ENCODE measurements at regions not wholly inside any gene's neighbourhood (a gene's known extent, or its start where the extent isn't known, plus 50 kb on each side); places are given as distances from the start of the nearest gene placed in this dataset.

GRCh38 chr5:20088361-20088760, 100.4 kb upstream of the CDH18 start:
- in situ Hi-C loops (cut with HindIII; ENCODE audit: low pct_ligation_motif_present, low sequenced_read_pairs), result no loop called here
- no peaks in the 10 kb centered on the region for H3K36me3 ChIP-seq (replicated peaks)
- H3K4me3 ChIP-seq (ENCODE audit: low read depth, low read length), result no peak overlapping the region
- no peak for DNase-seq
- no peak overlapping the region for H3K27ac ChIP-seq
- H3K27me3 ChIP-seq (replicated peaks), result no peaks in the 10 kb centered on the region
- TF ChIP-seq CTCF (IDR thresholded peaks at IDR 0.05; ENCODE audit: low read depth, low read length, missing control alignments), result no peak

- in situ Hi-C loops (cut with HindIII; ENCODE audit: low pct_ligation_motif_present, low sequenced_read_pairs), result no loop called here
Measured at GRCh38 chr5:20087299-20087698, 99.3 kb upstream of the CDH18 start.

GRCh38 chr5:20077186-20077585, 89.2 kb upstream of the CDH18 start:
- H3K4me3 ChIP-seq (ENCODE audit: low read depth, low read length), result no peak overlapping the region
- no peaks in the 10 kb centered on the region for H3K27me3 ChIP-seq (replicated peaks)
- no peak for TF ChIP-seq CTCF (IDR thresholded peaks at IDR 0.05; ENCODE audit: low read depth, low read length, missing control alignments)
- no peaks in the 10 kb centered on the region for H3K36me3 ChIP-seq (replicated peaks)
- no peak for DNase-seq
- H3K27ac ChIP-seq, result no peak overlapping the region
- in situ Hi-C loops (cut with HindIII; ENCODE audit: low pct_ligation_motif_present, low sequenced_read_pairs), result no loop called here

More at GRCh38 chr5:20087299-20087698, 99.3 kb upstream of the CDH18 start:
- DNase-seq, result no peak
- Histone ChIP-seq H3K27me3 (replicated peaks) (no peaks in the 10 kb centered on the region), H3K27ac (no peak overlapping the region), H3K36me3 (replicated peaks) (no peaks in the 10 kb centered on the region), H3K4me3 (ENCODE audit: low read depth, low read length) (no peak overlapping the region)
- TF ChIP-seq CTCF (IDR thresholded peaks at IDR 0.05; ENCODE audit: low read depth, low read length, missing control alignments), result no peak

GRCh38 chr5:20056933-20057332, 68.9 kb upstream of the CDH18 start:
- DNase-seq, result no peak
- Histone ChIP-seq H3K4me3 (ENCODE audit: low read depth, low read length) (no peak overlapping the region), H3K27ac (no peak overlapping the region), H3K36me3 (replicated peaks) (no peaks in the 10 kb centered on the region), H3K27me3 (replicated peaks) (no peaks in the 10 kb centered on the region)
- in situ Hi-C loops (cut with HindIII; ENCODE audit: low pct_ligation_motif_present, low sequenced_read_pairs), result no loop called here
- TF ChIP-seq CTCF (IDR thresholded peaks at IDR 0.05; ENCODE audit: low read depth, low read length, missing control alignments), result no peak

- DNase-seq, result no peak
- Histone ChIP-seq H3K27me3 (replicated peaks) (no peaks in the 10 kb centered on the region), H3K27ac (no peak overlapping the region), H3K36me3 (replicated peaks) (no peaks in the 10 kb centered on the region), H3K4me3 (ENCODE audit: low read depth, low read length) (no peak overlapping the region)
- no peak for TF ChIP-seq CTCF (IDR thresholded peaks at IDR 0.05; ENCODE audit: low read depth, low read length, missing control alignments)
- in situ Hi-C loops (cut with HindIII; ENCODE audit: low pct_ligation_motif_present, low sequenced_read_pairs), result no loop called here
Measured at GRCh38 chr5:20055301-20055700, 67.3 kb upstream of the CDH18 start.

GRCh38 chr5:20050262-20050661, 62.3 kb upstream of the CDH18 start:
- Histone ChIP-seq H3K27me3 (replicated peaks) (no peaks in the 10 kb centered on the region), H3K27ac (no peak overlapping the region), H3K36me3 (replicated peaks) (no peaks in the 10 kb centered on the region), H3K4me3 (ENCODE audit: low read depth, low read length) (no peak overlapping the region)
- no peak for TF ChIP-seq CTCF (IDR thresholded peaks at IDR 0.05; ENCODE audit: low read depth, low read length, missing control alignments)
- in situ Hi-C loops (cut with HindIII; ENCODE audit: low pct_ligation_motif_present, low sequenced_read_pairs), result no loop called here
- no peak for DNase-seq
